ENCODE measurements at regions not wholly inside any gene's neighbourhood (a gene's known extent, or its start where the extent isn't known, plus 50 kb on each side); places are given as distances from the start of the nearest gene placed in this dataset.

DNA sequence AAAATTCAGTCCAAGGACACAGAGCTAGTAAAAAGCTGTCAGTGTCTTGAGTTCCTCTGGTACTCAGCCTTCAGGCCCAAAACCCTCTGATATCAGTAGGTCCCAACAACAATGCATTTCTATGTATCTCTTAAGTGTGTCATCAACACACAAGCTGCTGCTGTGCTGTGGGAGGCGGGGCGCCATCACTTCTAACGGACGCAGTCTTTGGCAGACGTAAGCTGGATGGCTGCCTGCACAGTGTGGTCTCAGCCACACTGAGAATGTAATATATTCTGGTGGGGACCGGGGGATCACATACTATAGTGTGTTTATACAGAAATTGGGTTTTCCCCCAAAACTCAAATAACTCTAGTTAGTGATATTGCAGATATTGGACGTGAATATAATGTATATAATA is 123.9 kb downstream of the SUDS3 start:
- CTCF ChIA-PET = no interaction called here
- BruUV-seq (replicated peaks) = no TSS peak
- H3K4me1 Mint-ChIP-seq (ENCODE audit: low read depth, unreplicated experiment) = peaks cover 8% of the 10 kb centered on the region
- no peaks in the 10 kb centered on the region for H3K36me3 Mint-ChIP-seq (ENCODE audit: insufficient read depth, unreplicated experiment)
- TF ChIP-seq CTCF (IDR thresholded peaks at IDR 0.05; ENCODE audit: unreplicated experiment) = no peak
- H3K4me3 Mint-ChIP-seq (ENCODE audit: low read depth, unreplicated experiment) = no peak overlapping the region
- intact Hi-C loops (cut with micrococcal nuclease; ENCODE audit: unreplicated experiment) = no loop called here
- H3K27me3 Mint-ChIP-seq (ENCODE audit: unreplicated experiment) = no peaks in the 10 kb centered on the region
- DNase-seq = no peak
- no peak overlapping the region for H3K27ac Mint-ChIP-seq (ENCODE audit: unreplicated experiment)
- no peaks in the 10 kb centered on the region for H3K9me3 Mint-ChIP-seq (ENCODE audit: low read depth, unreplicated experiment)

DNA sequence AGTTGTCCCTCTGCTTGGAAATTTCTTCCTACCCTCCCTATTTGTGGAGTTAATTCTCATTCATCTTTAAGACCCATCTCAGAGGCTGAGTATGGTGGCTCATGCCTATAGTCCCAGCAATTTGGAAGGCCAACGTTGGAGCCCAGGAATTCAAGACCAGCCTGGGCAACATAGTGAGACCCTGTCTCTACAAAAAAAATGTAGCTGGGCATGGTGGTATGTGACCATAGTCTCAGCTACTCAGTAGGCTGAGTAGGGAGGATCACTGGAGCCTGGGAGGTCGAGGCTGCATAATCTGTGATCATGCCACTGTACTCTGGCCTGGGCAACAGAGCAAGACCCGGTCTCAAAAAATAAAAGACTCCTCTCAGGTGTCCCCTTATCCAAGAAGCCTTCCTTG is 125.1 kb downstream of the SUDS3 start:
- no peak for TF ChIP-seq CTCF (IDR thresholded peaks at IDR 0.05; ENCODE audit: unreplicated experiment)
- Mint-ChIP-seq H3K36me3 (ENCODE audit: insufficient read depth, unreplicated experiment) (no peaks in the 10 kb centered on the region), H3K4me1 (ENCODE audit: low read depth, unreplicated experiment) (peaks cover 8% of the 10 kb centered on the region), H3K27ac (ENCODE audit: unreplicated experiment) (no peak overlapping the region), H3K4me3 (ENCODE audit: low read depth, unreplicated experiment) (no peak overlapping the region), H3K9me3 (ENCODE audit: low read depth, unreplicated experiment) (no peaks in the 10 kb centered on the region), H3K27me3 (ENCODE audit: unreplicated experiment) (no peaks in the 10 kb centered on the region)
- no peak for DNase-seq
- BruUV-seq (replicated peaks) = no TSS peak
- intact Hi-C loops (cut with micrococcal nuclease; ENCODE audit: unreplicated experiment) = no loop called here
- CTCF ChIA-PET = interaction anchor here (0.7 kb wide), 1 partner anchor 697 kb away, joined by 4 read pairs; no protein-coding TSS in a partner anchor

- no peak overlapping the region for H3K27ac Mint-ChIP-seq (ENCODE audit: unreplicated experiment)
- H3K36me3 Mint-ChIP-seq (ENCODE audit: insufficient read depth, unreplicated experiment) = no peaks in the 10 kb centered on the region
- DNase-seq = no peak
- no peak for TF ChIP-seq CTCF (IDR thresholded peaks at IDR 0.05; ENCODE audit: unreplicated experiment)
- no peaks in the 10 kb centered on the region for H3K4me1 Mint-ChIP-seq (ENCODE audit: low read depth, unreplicated experiment)
- no peaks in the 10 kb centered on the region for H3K9me3 Mint-ChIP-seq (ENCODE audit: low read depth, unreplicated experiment)
- CTCF ChIA-PET = no interaction called here
- no peak overlapping the region for H3K4me3 Mint-ChIP-seq (ENCODE audit: low read depth, unreplicated experiment)
- H3K27me3 Mint-ChIP-seq (ENCODE audit: unreplicated experiment) = peaks cover 2% of the 10 kb centered on the region
- intact Hi-C loops (cut with micrococcal nuclease; ENCODE audit: unreplicated experiment) = no loop called here
- no TSS peak for BruUV-seq (replicated peaks)
Observed at GRCh38 chr12:118503476-118503875, 127.1 kb downstream of the SUDS3 start.

GRCh38 chr12:118512669-118513068 is 136.3 kb downstream of the SUDS3 start:
- BruUV-seq (replicated peaks) = no TSS peak
- Mint-ChIP-seq H3K27ac (ENCODE audit: unreplicated experiment) (no peak overlapping the region), H3K36me3 (ENCODE audit: insufficient read depth, unreplicated experiment) (no peaks in the 10 kb centered on the region), H3K4me3 (ENCODE audit: low read depth, unreplicated experiment) (no peak overlapping the region), H3K4me1 (ENCODE audit: low read depth, unreplicated experiment) (no peaks in the 10 kb centered on the region), H3K9me3 (ENCODE audit: low read depth, unreplicated experiment) (no peaks in the 10 kb centered on the region), H3K27me3 (ENCODE audit: unreplicated experiment) (peaks cover 9% of the 10 kb centered on the region)
- no peak for DNase-seq
- CTCF ChIA-PET = no interaction called here
- intact Hi-C loops (cut with micrococcal nuclease; ENCODE audit: unreplicated experiment) = no loop called here
- TF ChIP-seq CTCF (IDR thresholded peaks at IDR 0.05; ENCODE audit: unreplicated experiment) = no peak

DNA sequence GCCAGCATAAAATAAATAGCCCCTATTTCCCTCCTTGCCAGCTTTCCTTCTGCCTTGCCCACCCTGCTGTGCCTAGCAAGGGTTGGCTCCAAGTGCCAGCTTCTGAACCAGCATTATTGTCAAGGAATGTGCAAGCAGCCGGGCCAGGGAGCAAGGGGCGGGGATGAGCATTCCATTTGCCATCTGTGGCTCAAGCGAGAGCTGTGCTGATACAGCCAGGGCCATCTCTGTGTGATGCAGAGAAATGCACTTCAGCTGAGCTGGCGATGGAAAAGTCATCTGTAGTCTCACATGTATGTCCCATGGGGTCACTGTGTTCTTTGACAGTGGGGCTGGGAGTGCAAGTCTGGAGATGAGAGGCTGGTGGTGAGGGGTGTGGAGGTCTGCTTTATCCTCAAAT is 137.3 kb downstream of the SUDS3 start:
- BruUV-seq (replicated peaks) = no TSS peak
- CTCF ChIA-PET = no interaction called here
- no peaks in the 10 kb centered on the region for H3K4me1 Mint-ChIP-seq (ENCODE audit: low read depth, unreplicated experiment)
- no peaks in the 10 kb centered on the region for H3K36me3 Mint-ChIP-seq (ENCODE audit: insufficient read depth, unreplicated experiment)
- H3K4me3 Mint-ChIP-seq (ENCODE audit: low read depth, unreplicated experiment) = no peak overlapping the region
- H3K27ac Mint-ChIP-seq (ENCODE audit: unreplicated experiment) = no peak overlapping the region
- peaks cover 5% of the 10 kb centered on the region for H3K27me3 Mint-ChIP-seq (ENCODE audit: unreplicated experiment)
- H3K9me3 Mint-ChIP-seq (ENCODE audit: low read depth, unreplicated experiment) = peaks cover 3% of the 10 kb centered on the region
- DNase-seq = no peak
- intact Hi-C loops (cut with micrococcal nuclease; ENCODE audit: unreplicated experiment) = no loop called here
- TF ChIP-seq CTCF (IDR thresholded peaks at IDR 0.05; ENCODE audit: unreplicated experiment) = no peak

Data from Calu3 (cell line).